GM12872 (cell line): ENCODE measurements at regions not wholly inside any gene's neighbourhood (a gene's known extent, or its start where the extent isn't known, plus 50 kb on each side); places are given as distances from the start of the nearest gene placed in this dataset.

ENCODE experiments used
- CTCF ChIP-seq: IDR thresholded peaks from 3 replicates; pipeline ENCODE4 v1.5.1; 2011; ENCODE audit warnings: low read depth, mild to moderate bottlenecking, low read length, moderate library complexity; ENCODE audit not compliant: insufficient read depth

- TF ChIP-seq CTCF = no peak
Observed at GRCh38 chr5:158553962-158554336, 545.8 kb downstream of the EBF1 start.

DNA sequence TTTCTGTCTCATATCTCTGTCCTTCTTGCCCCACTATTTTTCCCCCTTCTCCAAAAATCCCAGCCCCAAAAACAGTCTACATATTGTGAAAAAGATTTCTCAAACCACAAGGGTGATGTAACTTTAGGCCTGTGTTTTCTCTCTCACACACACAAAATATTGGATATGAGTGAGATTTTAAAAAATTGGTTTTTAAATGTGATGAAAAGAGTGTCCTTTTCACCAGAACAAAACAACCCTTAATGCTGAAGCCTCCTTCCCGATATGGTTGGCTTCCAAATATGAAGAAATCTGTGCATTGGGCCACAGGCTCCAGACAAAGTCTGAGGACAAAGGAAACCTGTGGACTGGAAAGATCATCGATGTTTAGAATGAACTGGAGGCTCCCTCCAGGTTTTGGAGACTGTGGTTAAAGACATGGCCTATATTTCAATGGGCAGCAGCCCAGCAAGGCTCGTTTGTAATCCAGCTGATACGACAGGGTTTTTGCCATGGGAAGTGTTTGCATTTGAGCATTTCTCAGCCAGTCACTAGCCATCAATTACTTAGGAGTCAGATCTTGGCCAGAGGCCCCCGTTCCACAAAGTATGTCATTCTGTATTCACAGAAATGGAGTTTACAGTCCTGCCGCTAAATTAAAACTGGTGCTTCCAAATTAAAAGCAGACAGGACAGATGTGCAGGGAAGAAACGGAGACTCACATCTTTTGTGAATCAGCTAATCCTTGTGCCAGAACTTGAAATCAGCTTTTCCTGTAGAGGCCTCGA is 546.3 kb downstream of the EBF1 start:
- no peak for TF ChIP-seq CTCF

DNA sequence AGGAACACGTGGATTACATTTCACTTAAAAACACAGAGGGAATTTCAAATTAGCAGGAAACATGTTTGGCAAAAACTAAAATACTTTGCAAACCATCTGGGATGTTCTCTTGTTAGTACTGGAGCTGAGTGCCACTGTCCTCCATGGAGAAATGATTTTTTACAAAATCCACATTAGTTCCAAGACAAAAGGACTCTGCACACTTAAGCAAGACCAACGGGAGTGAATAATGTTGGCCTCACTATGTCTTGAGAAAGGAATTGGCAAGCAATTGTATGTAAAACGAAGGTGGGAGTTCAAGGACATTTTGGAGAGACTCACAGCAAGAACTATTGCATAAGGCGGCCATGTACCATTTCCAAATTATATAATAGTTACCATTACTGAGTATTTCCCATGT is 547.5 kb downstream of the EBF1 start:
- no peak for TF ChIP-seq CTCF

DNA sequence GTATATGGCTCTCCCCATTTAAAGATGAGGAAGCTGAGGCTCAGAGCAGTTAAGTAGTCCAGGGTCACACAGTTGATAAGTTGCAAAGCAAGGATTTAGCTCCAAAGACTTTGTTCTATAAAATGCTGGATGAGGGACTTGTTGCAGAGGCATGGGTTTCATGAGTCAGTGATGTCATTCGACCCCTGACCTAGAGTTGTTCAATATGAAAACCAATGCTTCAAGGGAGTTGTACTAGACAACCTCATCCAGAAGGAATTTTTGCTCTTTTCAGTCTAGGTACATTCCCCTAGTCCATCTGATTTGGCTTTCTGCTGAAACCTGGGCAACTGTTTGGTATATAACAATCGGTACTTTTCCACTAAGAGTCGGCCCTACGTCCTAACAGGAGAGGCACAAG is 550.4 kb downstream of the EBF1 start:
- TF ChIP-seq CTCF = no peak

GRCh38 chr5:158546748-158547147 is 553.0 kb downstream of the EBF1 start:
- TF ChIP-seq CTCF = no peak

- TF ChIP-seq CTCF = no peak
Observed at GRCh38 chr5:158545949-158546530, 553.7 kb downstream of the EBF1 start.

- TF ChIP-seq CTCF = no peak
Observed at GRCh38 chr5:158544388-158545339, 555.1 kb downstream of the EBF1 start.
